ENCODE measurements at regions not wholly inside any gene's neighbourhood (a gene's known extent, or its start where the extent isn't known, plus 50 kb on each side); places are given as distances from the start of the nearest gene placed in this dataset.
"Not testable (repeated sequence)": the region's sequence is repeated elsewhere in the genome, so short reads cannot be mapped to it uniquely, and the experiment has no call there.

- TF ChIP-seq POLR2A (IDR thresholded peaks at IDR 0.05) (no peak), CTCF (IDR thresholded peaks at IDR 0.05) (no peak)
- DNase-seq (no peak), ATAC-seq (no peak)
- Histone ChIP-seq H3K9me3 (no peaks in the 10 kb centered on the region), H3K36me3 (replicated peaks in 1 of 2; ENCODE audit: insufficient read depth in 1 of 2, low read depth in 2 of 2) (no peaks in the 10 kb centered on the region), H3K27ac (no peak overlapping the region), H3K4me3 (no peak overlapping the region), H3K27me3 (no peaks in the 10 kb centered on the region), H3K4me1 (peaks cover 44% of the 10 kb centered on the region)
- intact Hi-C loops (cut with DNase I): loop anchor here (10.0 kb wide), 1 partner anchor 386 kb away; no protein-coding TSS in a partner anchor
- 34% methylated on average over 6 of the region's 6 CpGs for whole genome bisulfite sequencing, 2 donors
Observed at GRCh38 chr7:121608785-121609184, 212.7 kb upstream of the FAM3C start.

GRCh38 chr7:121608183-121608582 lies 212.1 kb upstream of the FAM3C start:
- not testable (repeated sequence) for ATAC-seq; H3K4me3 ChIP-seq; H3K36me3 ChIP-seq (replicated peaks in 1 of 2; ENCODE audit: insufficient read depth in 1 of 2, low read depth in 2 of 2); H3K27me3 ChIP-seq; DNase-seq; H3K27ac ChIP-seq; H3K9me3 ChIP-seq
- intact Hi-C loops (cut with DNase I): loop anchor here (10.0 kb wide), 1 partner anchor 387 kb away; no protein-coding TSS in a partner anchor
- peaks cover 47% of the 10 kb centered on the region for H3K4me1 ChIP-seq
- 93 to 100% methylated on average over 2 of the region's 2 CpGs for WGBS, 2 donors

GRCh38 chr7:121605317-121605680 lies 209.2 kb upstream of the FAM3C start:
- TF ChIP-seq POLR2A (IDR thresholded peaks at IDR 0.05) (no peak), CTCF (IDR thresholded peaks at IDR 0.05) (peak in 4 of 7 experiments; percentile 43 to 56 (median 46))
- Histone ChIP-seq H3K4me3 (no peak overlapping the region), H3K36me3 (replicated peaks in 1 of 2; ENCODE audit: insufficient read depth in 1 of 2, low read depth in 2 of 2) (no peaks in the 10 kb centered on the region), H3K4me1 (peaks cover 55% of the 10 kb centered on the region), H3K27ac (peak overlapping the region; percentile 10 to 70 (median 62)), H3K27me3 (no peaks in the 10 kb centered on the region), H3K9me3 (no peaks in the 10 kb centered on the region)
- DNase-seq: no peak
- ATAC-seq: peak; percentile 67
- 25 to 28% methylated on average over 3 of the region's 3 CpGs for WGBS, 2 donors
- intact Hi-C loops (cut with DNase I): loop anchor here (10.0 kb wide), 1 partner anchor 390 kb away; no protein-coding TSS in a partner anchor

- WGBS, 2 donors: 33 to 38% methylated on average over 2 of the region's 2 CpGs
- Histone ChIP-seq H3K27me3 (no peaks in the 10 kb centered on the region), H3K4me1 (peaks cover 50% of the 10 kb centered on the region), H3K4me3 (no peak overlapping the region), H3K27ac (peak overlapping the region; percentile 10 to 70 (median 62)), H3K9me3 (no peaks in the 10 kb centered on the region), H3K36me3 (replicated peaks in 1 of 2; ENCODE audit: insufficient read depth in 1 of 2, low read depth in 2 of 2) (no peaks in the 10 kb centered on the region)
- DNase-seq: peak in 3 of 4 donors; percentile 17 to 40 (median 19)
- peak; percentile 71 for ATAC-seq
- TF ChIP-seq POLR2A (IDR thresholded peaks at IDR 0.05) (no peak), CTCF (IDR thresholded peaks at IDR 0.05) (no peak)
- intact Hi-C loops (cut with DNase I): loop anchor here (10.0 kb wide), 1 partner anchor 390 kb away; no protein-coding TSS in a partner anchor
Observed at GRCh38 chr7:121604627-121605316, 208.7 kb upstream of the FAM3C start.

- intact Hi-C loops (cut with DNase I): loop anchor here (10.0 kb wide), 1 partner anchor 391 kb away; no protein-coding TSS in a partner anchor
- Histone ChIP-seq H3K36me3 (replicated peaks in 1 of 2; ENCODE audit: insufficient read depth in 1 of 2, low read depth in 2 of 2) (no peaks in the 10 kb centered on the region), H3K4me3 (no peak overlapping the region), H3K27ac (peak overlapping the region in 3 of 4 donors; percentile 55 to 70 (median 69)), H3K9me3 (no peaks in the 10 kb centered on the region), H3K27me3 (no peaks in the 10 kb centered on the region), H3K4me1 (peaks cover 43% of the 10 kb centered on the region)
- DNase-seq (no peak), ATAC-seq (no peak)
- WGBS, 2 donors: 13 to 19% methylated on average over 2 of the region's 2 CpGs
- no peak for TF ChIP-seq POLR2A (IDR thresholded peaks at IDR 0.05)
- TF ChIP-seq CTCF (IDR thresholded peaks at IDR 0.05): no peak
Observed at GRCh38 chr7:121603886-121604285, 207.8 kb upstream of the FAM3C start.

Data from body of pancreas (tissue), 4 donors.